ENCODE measurements at regions not wholly inside any gene's neighbourhood (a gene's known extent, or its start where the extent isn't known, plus 50 kb on each side); places are given as distances from the start of the nearest gene placed in this dataset.
A peak's percentile ranks its signal among the peaks of the same experiment; 100 is the strongest.

GRCh38 chr4:54581807-54582206, 76.0 kb upstream of the KIT start:
- Histone ChIP-seq H3K36me3 (ENCODE audit: insufficient read depth, low read length, poor library complexity, severe bottlenecking) (no peaks in the 10 kb centered on the region), H3K4me3 (ENCODE audit: low read depth, low read length, poor library complexity, severe bottlenecking) (no peak overlapping the region), H3K4me1 (ENCODE audit: insufficient read depth, low read length, poor library complexity, severe bottlenecking) (no peaks in the 10 kb centered on the region), H3K9me3 (ENCODE audit: low read depth, low read length, poor library complexity, severe bottlenecking) (no peaks in the 10 kb centered on the region), H3K27me3 (replicated peaks; ENCODE audit: insufficient read depth, low read depth, low read length, poor library complexity) (no peaks in the 10 kb centered on the region), H3K27ac (ENCODE audit: low read depth, low read length, poor library complexity, severe bottlenecking) (no peak overlapping the region)
- intact Hi-C loops (cut with micrococcal nuclease; ENCODE audit: unreplicated experiment) = no loop called here
- CTCF ChIA-PET = no interaction called here
- no TSS peak for BruUV-seq (replicated peaks)
- no peak for TF ChIP-seq EZH2 (IDR thresholded peaks at IDR 0.05; ENCODE audit: borderline replicate concordance, low read depth, low read length, poor library complexity, severe bottlenecking)
- TF ChIP-seq CTCF (conservative IDR thresholded peaks at IDR 0.05; ENCODE audit: low read depth, low read length) = no peak
- no peak for DNase-seq (ENCODE audit: low spot score)
- POLR2A ChIA-PET (ENCODE audit: low non-redundant PET) = no interaction called here

GRCh38 chr4:54585321-54586000, 72.3 kb upstream of the KIT start:
- Histone ChIP-seq H3K4me3 (ENCODE audit: low read depth, low read length, poor library complexity, severe bottlenecking) (no peak overlapping the region), H3K9me3 (ENCODE audit: low read depth, low read length, poor library complexity, severe bottlenecking) (no peaks in the 10 kb centered on the region), H3K36me3 (ENCODE audit: insufficient read depth, low read length, poor library complexity, severe bottlenecking) (no peaks in the 10 kb centered on the region), H3K27me3 (replicated peaks; ENCODE audit: insufficient read depth, low read depth, low read length, poor library complexity) (no peaks in the 10 kb centered on the region), H3K4me1 (ENCODE audit: insufficient read depth, low read length, poor library complexity, severe bottlenecking) (no peaks in the 10 kb centered on the region), H3K27ac (ENCODE audit: low read depth, low read length, poor library complexity, severe bottlenecking) (no peak overlapping the region)
- ChIA-PET POLR2A (ENCODE audit: low non-redundant PET) (no interaction called here), CTCF (no interaction called here)
- no peak for DNase-seq (ENCODE audit: low spot score)
- TF ChIP-seq EZH2 (IDR thresholded peaks at IDR 0.05; ENCODE audit: borderline replicate concordance, low read depth, low read length, poor library complexity, severe bottlenecking) = no peak
- no peak for TF ChIP-seq CTCF (conservative IDR thresholded peaks at IDR 0.05; ENCODE audit: low read depth, low read length)
- intact Hi-C loops (cut with micrococcal nuclease; ENCODE audit: unreplicated experiment) = no loop called here
- no TSS peak for BruUV-seq (replicated peaks)

GRCh38 chr4:54586320-54586955, 71.3 kb upstream of the KIT start:
- no peaks in the 10 kb centered on the region for H3K4me1 ChIP-seq (ENCODE audit: insufficient read depth, low read length, poor library complexity, severe bottlenecking)
- H3K36me3 ChIP-seq (ENCODE audit: insufficient read depth, low read length, poor library complexity, severe bottlenecking) = no peaks in the 10 kb centered on the region
- ChIA-PET POLR2A (ENCODE audit: low non-redundant PET) (no interaction called here), CTCF (no interaction called here)
- intact Hi-C loops (cut with micrococcal nuclease; ENCODE audit: unreplicated experiment) = no loop called here
- no peaks in the 10 kb centered on the region for H3K27me3 ChIP-seq (replicated peaks; ENCODE audit: insufficient read depth, low read depth, low read length, poor library complexity)
- H3K9me3 ChIP-seq (ENCODE audit: low read depth, low read length, poor library complexity, severe bottlenecking) = no peaks in the 10 kb centered on the region
- no peak overlapping the region for H3K4me3 ChIP-seq (ENCODE audit: low read depth, low read length, poor library complexity, severe bottlenecking)
- no TSS peak for BruUV-seq (replicated peaks)
- peak; percentile 0 for DNase-seq (ENCODE audit: low spot score)
- H3K27ac ChIP-seq (ENCODE audit: low read depth, low read length, poor library complexity, severe bottlenecking) = no peak overlapping the region
- TF ChIP-seq CTCF (conservative IDR thresholded peaks at IDR 0.05; ENCODE audit: low read depth, low read length) = no peak
- no peak for TF ChIP-seq EZH2 (IDR thresholded peaks at IDR 0.05; ENCODE audit: borderline replicate concordance, low read depth, low read length, poor library complexity, severe bottlenecking)
